DMS153 (cell line): ENCODE measurements at regions not wholly inside any gene's neighbourhood (a gene's known extent, or its start where the extent isn't known, plus 50 kb on each side); places are given as distances from the start of the nearest gene placed in this dataset.

Experiments
- DNase-seq: peaks from one replicate; lab custom pipeline; 2025; lab: John Stamatoyannopoulos, UW

DNA sequence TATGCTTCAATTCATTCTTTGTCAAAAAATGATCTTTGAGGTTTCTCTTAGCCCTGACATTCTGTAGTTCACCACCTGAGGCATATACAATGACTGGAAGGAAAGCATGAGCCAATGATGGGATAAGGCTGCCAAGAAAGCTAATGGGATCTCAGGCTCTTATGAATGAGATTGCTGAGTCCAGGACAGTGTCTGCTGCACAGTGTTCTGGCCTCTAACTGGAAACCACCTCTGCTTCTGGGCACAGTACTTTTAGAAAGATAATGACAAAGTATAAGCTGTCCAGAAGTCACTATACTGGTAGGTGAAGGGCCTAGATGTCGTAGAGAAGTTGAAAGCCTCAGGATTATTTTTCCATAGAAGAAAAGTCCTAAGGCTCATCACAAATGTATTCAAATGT, 69.1 kb upstream of the PAPPA start:
- DNase-seq = no peak

GRCh38 chr9:116087246-116087645, 66.3 kb upstream of the PAPPA start:
- peak; percentile 71 for DNase-seq

GRCh38 chr9:116087751-116088194, 65.8 kb upstream of the PAPPA start:
- peak; percentile 44 for DNase-seq

DNA sequence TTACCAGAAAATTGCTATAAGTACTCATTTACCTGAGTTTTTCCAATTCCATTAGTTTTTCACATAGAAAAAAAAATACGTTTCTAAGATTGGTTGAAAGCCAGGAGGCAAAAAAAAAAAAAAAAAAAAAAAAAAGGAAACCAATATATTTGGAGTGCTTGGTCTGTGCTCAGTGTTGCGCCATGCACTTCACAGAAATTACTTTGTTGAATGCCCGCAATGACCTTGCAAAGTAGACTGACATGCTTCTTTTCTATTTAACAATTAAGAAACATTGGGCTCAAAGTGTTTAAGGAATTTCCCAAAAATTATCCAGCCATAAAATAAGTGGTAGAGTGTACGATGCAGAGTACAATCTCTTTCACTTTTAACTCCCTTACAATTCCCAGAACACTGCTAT, 65.2 kb upstream of the PAPPA start:
- DNase-seq = no peak

- no peak for DNase-seq
Measured at GRCh38 chr9:116090030-116090770, 63.4 kb upstream of the PAPPA start.

DNA sequence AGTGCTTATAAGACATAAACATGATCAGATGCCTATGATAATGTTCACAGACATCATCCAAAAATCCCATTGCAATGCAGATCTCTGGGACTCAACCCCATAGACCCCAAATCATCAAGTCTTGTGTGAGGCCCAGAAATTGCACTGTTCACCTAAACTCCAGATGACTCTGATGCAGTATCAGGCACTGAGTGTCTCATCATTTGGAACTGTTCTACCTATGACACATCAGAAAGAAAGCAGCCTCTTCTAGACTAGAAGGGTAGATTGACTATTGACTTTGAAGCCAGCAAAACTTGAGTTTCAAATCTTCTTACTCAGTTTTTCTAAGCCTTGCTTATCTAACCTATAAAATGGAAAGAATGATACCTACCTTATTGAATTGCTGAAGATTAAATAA, 58.7 kb upstream of the PAPPA start:
- DNase-seq = no peak

GRCh38 chr9:116095403-116095802, 58.2 kb upstream of the PAPPA start:
- DNase-seq = no peak

DNA sequence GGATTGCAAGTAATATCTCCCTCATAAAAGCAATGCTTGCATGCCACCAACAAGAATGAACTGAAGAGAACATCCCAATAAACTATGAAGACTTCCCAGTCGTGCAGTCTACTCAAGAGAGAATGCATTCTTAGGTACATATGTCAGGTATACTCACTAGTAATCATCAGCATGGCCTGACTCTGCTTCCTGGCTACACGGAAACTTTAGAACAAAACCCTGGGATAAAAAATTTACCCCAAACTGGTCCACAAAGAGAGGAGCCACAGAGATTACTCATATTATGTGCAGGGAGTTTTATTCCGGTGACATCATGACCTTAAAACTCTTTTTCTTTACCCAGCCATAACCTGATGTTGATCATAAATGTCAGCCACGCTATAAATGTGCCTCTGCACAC, 57.5 kb upstream of the PAPPA start:
- no peak for DNase-seq

DNA sequence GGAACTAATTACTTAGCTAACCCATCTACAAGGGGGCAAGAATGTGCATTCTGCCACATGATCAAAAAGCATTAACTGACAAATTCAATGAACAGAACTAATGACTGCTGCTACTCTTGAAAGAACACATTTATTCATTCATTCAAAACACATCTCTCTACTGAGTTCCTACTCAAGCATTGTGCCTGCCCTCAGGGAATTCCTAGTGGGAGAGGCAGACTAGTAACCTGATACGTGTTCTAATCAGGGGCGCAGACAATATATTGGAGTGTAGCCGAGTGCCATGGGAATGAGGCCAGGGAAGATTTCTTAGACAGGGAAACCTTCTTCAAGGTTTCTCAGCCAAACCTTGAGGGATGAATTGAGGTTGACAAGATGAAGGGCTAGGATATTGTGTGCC, 56.7 kb upstream of the PAPPA start:
- peak; percentile 42 for DNase-seq

DNA sequence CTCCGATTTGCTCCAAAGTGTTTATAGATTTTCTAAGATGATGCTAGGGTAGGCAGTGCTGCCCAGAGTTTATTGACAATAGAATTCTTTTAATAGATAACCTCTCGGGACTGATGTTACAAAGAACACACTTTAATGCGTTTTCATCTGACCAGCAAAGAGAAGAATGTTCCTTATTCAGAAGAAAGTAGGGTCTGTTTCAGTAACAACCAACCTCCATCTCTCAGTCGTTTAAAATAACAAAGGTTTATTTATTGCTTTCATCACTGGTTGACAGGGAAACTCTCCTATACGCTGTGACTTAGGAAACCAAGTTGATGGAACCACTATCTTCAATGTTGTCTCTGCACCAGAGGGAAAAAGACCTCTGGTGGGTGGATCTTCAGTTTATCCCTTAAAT, 55.1 kb upstream of the PAPPA start:
- no peak for DNase-seq

DNA sequence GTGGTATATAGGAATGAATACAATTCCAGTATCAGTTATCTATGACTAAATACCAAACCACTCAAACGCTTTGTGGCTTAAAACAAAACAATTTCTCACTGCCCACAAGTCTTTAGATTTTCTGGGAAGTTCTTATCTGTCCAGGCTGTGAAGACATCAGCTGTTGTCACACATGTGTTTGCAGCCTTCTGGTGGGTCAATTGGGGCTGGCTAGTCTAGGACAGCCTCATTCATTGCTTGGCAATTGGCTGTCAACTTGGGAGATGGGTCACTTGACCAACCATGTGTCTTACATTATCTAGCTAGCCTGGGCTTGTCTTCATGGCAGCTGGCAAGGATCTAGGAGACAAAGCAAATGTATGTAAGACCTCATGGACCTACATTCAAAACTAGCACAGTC, 53.8 kb upstream of the PAPPA start:
- no peak for DNase-seq

DNA sequence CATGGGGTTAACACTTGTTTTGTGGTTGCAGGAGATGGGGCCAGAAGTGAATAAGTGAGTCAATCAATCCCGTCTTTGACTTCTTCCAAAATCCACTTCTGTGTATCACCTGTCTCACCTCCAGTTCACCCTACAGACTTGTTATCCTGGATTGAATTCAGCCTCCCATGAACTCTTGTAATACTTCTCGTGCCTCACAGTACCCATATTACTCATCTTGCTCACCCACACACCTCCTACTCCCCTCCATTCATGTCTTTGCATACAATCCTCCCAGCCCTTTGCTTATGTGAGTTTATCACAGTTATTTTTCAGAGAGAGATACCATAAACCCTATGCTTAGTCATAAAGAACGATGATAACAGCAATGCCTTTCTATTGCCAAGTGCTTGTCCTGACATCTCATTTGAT, 52.9 kb upstream of the PAPPA start:
- no peak for DNase-seq

GRCh38 chr9:116101516-116101915, 52.1 kb upstream of the PAPPA start:
- DNase-seq = no peak

- no peak for DNase-seq
Measured at GRCh38 chr9:116102596-116102995, 51.0 kb upstream of the PAPPA start.
